ENCODE measurements at regions not wholly inside any gene's neighbourhood (a gene's known extent, or its start where the extent isn't known, plus 50 kb on each side); places are given as distances from the start of the nearest gene placed in this dataset.
A peak's percentile ranks its signal among the peaks of the same experiment; 100 is the strongest.

DNA sequence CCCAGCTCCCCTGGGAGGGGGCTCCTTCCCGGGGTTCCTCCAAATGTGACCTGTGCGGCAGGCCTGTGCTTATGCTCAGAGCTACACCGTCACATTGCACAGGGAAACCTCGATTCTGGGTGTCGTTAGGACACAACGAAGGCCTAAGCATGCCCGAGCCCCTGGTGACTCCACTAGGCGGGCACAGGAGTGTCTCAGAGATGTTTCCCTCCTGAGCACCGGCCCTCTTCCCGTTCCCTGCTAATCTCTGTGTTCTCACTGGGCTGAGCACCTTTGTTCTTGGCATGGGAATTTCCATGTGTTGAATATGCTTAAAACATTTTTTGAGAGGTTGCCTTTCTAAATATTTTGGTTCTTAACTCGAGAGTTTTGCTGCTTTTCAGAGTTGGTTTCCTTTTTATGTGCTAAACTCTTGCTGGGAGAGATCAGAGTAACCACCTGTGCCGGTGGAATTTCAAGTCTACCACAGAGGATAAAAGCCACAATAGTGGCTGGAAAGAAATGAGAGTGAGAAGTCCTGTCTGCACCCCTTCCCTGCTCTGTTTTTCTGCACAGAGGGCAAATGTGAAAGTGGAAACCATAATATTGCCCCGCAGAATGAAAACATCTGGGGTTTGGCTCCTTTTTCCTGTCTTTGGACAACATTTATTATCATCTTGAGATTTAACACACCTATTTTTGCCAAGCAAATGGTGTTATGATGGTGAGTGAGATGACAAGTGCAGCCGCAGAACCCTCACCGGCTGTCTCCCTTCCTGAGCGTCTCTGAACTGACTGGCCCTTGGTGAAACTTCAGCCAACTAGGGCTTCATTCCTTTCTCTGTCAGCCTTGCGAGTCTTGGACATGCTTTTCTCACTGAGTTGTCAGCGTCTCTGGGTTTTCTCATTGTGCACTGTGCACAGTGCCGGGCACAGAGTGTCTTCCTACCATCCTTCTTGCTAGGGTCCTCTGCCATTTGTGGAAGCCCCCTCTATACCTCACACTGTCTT is 154.1 kb downstream of the VAPA start:
- H3K36me3 ChIP-seq, result no peaks in the 10 kb centered on the region
- intact Hi-C loops (cut with DNase I), result no loop called here
- DNase-seq, result no peak
- no peaks in the 10 kb centered on the region for H3K4me1 ChIP-seq
- no peaks in the 10 kb centered on the region for H3K27me3 ChIP-seq
- H3K9me3 ChIP-seq, result no peaks in the 10 kb centered on the region
- no peak overlapping the region for H3K27ac ChIP-seq
- H3K4me3 ChIP-seq, result no peak overlapping the region
- TF ChIP-seq, protein P1, sequence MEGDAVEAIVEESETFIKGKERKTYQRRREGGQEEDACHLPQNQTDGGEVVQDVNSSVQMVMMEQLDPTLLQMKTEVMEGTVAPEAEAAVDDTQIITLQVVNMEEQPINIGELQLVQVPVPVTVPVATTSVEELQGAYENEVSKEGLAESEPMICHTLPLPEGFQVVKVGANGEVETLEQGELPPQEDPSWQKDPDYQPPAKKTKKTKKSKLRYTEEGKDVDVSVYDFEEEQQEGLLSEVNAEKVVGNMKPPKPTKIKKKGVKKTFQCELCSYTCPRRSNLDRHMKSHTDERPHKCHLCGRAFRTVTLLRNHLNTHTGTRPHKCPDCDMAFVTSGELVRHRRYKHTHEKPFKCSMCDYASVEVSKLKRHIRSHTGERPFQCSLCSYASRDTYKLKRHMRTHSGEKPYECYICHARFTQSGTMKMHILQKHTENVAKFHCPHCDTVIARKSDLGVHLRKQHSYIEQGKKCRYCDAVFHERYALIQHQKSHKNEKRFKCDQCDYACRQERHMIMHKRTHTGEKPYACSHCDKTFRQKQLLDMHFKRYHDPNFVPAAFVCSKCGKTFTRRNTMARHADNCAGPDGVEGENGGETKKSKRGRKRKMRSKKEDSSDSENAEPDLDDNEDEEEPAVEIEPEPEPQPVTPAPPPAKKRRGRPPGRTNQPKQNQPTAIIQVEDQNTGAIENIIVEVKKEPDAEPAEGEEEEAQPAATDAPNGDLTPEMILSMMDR (IDR thresholded peaks at IDR 0.05), result no peak
- ATAC-seq, result peak; percentile 82

DNA sequence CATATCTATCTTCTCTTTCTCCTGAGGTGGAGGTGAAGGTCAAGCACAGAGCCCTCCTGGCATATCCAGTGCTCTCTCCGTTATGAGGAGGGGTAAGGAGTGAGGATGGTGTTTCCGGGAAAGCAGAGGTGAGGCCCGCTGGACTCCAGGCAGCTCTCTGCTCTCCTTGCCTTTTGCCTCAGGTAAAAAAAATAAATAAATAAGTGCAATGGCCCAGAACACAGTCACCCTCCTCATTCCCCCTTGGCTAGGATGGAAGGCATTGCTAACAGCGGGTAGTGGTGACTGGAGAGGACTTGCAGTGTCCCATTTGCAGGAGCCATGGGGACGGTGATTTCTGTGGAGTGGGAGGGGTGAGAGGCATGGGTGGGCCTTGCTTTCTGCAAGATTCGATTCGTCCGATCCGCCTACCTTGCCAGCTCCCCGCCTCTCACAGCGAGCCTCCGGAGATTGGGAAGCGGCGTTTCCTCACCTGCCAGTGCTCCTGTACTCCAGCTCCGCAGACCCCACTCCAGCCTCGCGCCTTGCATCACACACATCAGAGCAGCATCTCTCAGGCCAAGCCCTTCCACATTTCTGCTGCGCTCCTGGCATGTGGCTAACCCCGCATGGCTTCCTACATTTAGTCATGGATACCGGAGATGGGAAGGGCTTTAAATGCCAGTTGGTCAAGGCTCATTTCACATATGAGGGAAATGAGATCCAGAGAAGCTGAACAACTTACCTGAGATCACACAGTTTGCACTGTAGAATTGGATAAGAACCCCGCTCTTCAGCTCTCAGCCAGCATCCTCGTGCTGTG is 155.2 kb downstream of the VAPA start:
- Histone ChIP-seq H3K36me3 (no peaks in the 10 kb centered on the region), H3K4me1 (no peaks in the 10 kb centered on the region), H3K27me3 (no peaks in the 10 kb centered on the region), H3K9me3 (no peaks in the 10 kb centered on the region), H3K4me3 (no peak overlapping the region), H3K27ac (no peak overlapping the region)
- TF ChIP-seq, protein P1 (IDR thresholded peaks at IDR 0.05), result no peak
- ATAC-seq (no peak), DNase-seq (no peak)
- intact Hi-C loops (cut with DNase I), result no loop called here

DNA sequence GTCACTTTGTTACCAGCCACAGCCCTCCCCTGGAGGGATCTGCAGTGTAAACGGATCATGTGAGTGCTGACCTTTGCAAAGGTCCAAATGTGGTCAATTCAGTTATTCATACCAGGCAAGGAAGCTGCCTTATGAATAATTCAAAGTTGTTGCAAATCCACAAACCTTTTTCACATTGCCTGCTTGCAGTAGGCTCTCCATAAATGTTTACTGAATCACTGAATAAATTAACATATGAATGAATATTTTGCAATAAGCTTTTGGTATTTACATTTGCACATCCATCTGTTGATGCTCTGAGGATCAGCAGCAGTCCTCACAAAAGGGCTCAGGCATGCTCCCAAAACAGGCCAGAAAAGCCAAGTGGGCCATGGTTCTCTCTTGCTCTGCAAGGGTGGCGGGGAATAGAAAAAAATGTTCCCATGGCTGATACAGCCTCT is 156.8 kb downstream of the VAPA start:
- TF ChIP-seq, protein P1 (IDR thresholded peaks at IDR 0.05), result no peak
- DNase-seq, result no peak
- H3K4me1 ChIP-seq, result no peaks in the 10 kb centered on the region
- no peaks in the 10 kb centered on the region for H3K9me3 ChIP-seq
- intact Hi-C loops (cut with DNase I), result no loop called here
- ATAC-seq, result no peak
- no peak overlapping the region for H3K4me3 ChIP-seq
- H3K27me3 ChIP-seq, result no peaks in the 10 kb centered on the region
- no peak overlapping the region for H3K27ac ChIP-seq
- H3K36me3 ChIP-seq, result no peaks in the 10 kb centered on the region

DNA sequence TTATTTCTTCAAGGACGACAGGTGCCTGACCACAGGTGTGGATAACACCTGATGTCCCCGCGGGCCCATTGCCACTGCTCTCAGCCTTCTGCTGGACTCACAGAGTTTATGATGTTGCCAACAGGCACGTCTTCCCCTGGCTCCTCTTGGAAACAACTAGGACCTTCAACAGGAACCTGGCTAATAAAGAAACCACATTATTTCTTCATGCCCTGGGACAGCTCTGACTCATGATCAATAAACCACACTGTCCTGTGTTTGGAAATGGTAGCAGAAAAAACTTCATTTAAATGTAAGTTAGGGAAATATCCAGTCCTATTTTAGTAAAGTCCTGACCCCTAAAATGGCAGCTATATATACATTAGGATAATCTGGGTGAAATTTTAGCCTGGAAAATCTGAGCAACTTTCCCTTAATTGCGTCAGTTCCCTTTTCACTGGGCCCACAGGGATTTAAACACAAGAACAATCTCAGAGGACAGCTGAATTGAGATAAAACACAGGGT is 158.9 kb downstream of the VAPA start:
- ATAC-seq (no peak), DNase-seq (no peak)
- no peaks in the 10 kb centered on the region for H3K9me3 ChIP-seq
- H3K27ac ChIP-seq, result no peak overlapping the region
- no peaks in the 10 kb centered on the region for H3K36me3 ChIP-seq
- H3K27me3 ChIP-seq, result no peaks in the 10 kb centered on the region
- TF ChIP-seq, protein P1 (IDR thresholded peaks at IDR 0.05), result no peak
- intact Hi-C loops (cut with DNase I), result no loop called here
- H3K4me1 ChIP-seq, result no peaks in the 10 kb centered on the region
- no peak overlapping the region for H3K4me3 ChIP-seq

DNA sequence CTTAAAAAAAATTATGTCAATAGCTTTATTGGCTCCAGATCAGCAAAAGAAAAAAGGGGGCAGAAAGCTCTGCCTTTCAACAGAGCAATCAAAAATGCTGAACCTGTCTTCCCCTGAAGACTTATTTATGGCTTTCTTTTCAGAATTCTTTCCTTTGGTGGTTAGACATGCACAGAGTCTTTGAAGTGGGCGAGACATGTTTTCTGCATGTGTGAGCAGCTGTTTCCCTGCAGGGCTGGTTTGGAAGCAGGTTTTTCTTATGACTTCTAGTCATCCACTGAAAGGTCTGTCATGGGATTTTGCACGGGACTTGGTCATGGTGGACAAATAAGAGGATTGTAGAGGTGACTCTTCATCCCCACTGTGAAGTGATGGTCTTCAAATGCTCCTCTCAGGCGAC is 160.3 kb downstream of the VAPA start:
- DNase-seq (no peak), ATAC-seq (no peak)
- no peaks in the 10 kb centered on the region for H3K27me3 ChIP-seq
- no peak overlapping the region for H3K27ac ChIP-seq
- TF ChIP-seq, protein P1 (IDR thresholded peaks at IDR 0.05), result no peak
- no peaks in the 10 kb centered on the region for H3K9me3 ChIP-seq
- no peaks in the 10 kb centered on the region for H3K36me3 ChIP-seq
- intact Hi-C loops (cut with DNase I), result no loop called here
- no peak overlapping the region for H3K4me3 ChIP-seq
- H3K4me1 ChIP-seq, result no peaks in the 10 kb centered on the region
